HCT116 (cell line): ENCODE measurements at regions not wholly inside any gene's neighbourhood (a gene's known extent, or its start where the extent isn't known, plus 50 kb on each side); places are given as distances from the start of the nearest gene placed in this dataset.

ENCODE experiments used
- ATAC-seq: fragments of 200-7000 bp; cut with Tn5 transposase; 2 replicates; pipeline ENCODE4 v1.9.1; 2020; ENCODE audit warnings: mild to moderate bottlenecking, moderate library complexity
- BruUV-seq: library from RNA; stranded (reverse); fragments of 400-500 nt; replicated peaks from 2 replicates; lab custom pipeline; 2021; lab: Mats Ljungman, UMichigan
- CTCF ChIA-PET: fragments of 300-600 bp; sonication (Branson Sonifier 250); formaldehyde crosslinking; loops from one replicate; lab custom pipeline; 2021; ENCODE audit warnings: antibody characterized with exemption; lab: Charles Lee
- POLR2A ChIA-PET: fragments of 300-600, 350-600 bp; sonication (Branson Sonifier 250); formaldehyde crosslinking; loops from one replicate; lab custom pipeline; 2021; ENCODE audit warnings: antibody characterized with exemption; lab: Charles Lee
- RAD21 ChIA-PET, 2 experiments: fragments of 300-600 bp; sonication (Branson Sonifier 250); formaldehyde crosslinking; loops; one replicate each; lab custom pipeline; 2023; ENCODE audit warnings: low total read pairs in 2 of 2; ENCODE audit not compliant: uncharacterized antibody in 2 of 2, unreplicated experiment in 2 of 2, low non-redundant PET in 1 of 2; lab: Charles Lee
- DNase-seq: peaks from one replicate; pipeline ENCODE4 v3.0.0-alpha.2; 2010; ENCODE audit warnings: low read depth, low spot score
- H2AFZ ChIP-seq: fragments of 200-600 bp; shearing (Covaris generic), sonication (generic); 2 replicates; pipeline ENCODE4 v1.6.1; 2017; ENCODE audit warnings: low read depth, mixed run types, mixed read lengths, antibody characterized with exemption, low read length; ENCODE audit not compliant: poor library complexity, severe bottlenecking
- H3K27ac ChIP-seq: 2 replicates; pipeline ENCODE4 v1.5.1; 2012; ENCODE audit warnings: low read depth, low read length
- H3K27me3 ChIP-seq: fragments of 200-600 bp; sonication (generic); 2 replicates; pipeline ENCODE4 v1.6.1; 2016; ENCODE audit warnings: mixed run types, low read length, mixed read lengths; ENCODE audit not compliant: insufficient read depth
- H3K36me3 ChIP-seq, 2 experiments: fragments of 200-500 bp in 1 of 2; fragments of 200-600 bp in 1 of 2; sonication (Bioruptor generic) in 1 of 2; sonication (generic) in 1 of 2; 2 replicates each; pipeline versions ENCODE4 v1.5.1 to v1.6.1; 2014 to 2016; ENCODE audit warnings: low read length in 2 of 2, inconsistent platforms in 1 of 2, mixed read lengths in 1 of 2, mixed run types in 1 of 2; ENCODE audit not compliant: insufficient read depth in 2 of 2, control insufficient read depth in 1 of 2
- H3K4me1 ChIP-seq, 2 experiments: fragments of 200-600 bp in 1 of 2; sonication (generic) in 1 of 2; 2 replicates each; pipeline versions ENCODE4 v1.5.1 to v1.6.1; 2012 to 2017; ENCODE audit warnings: low read length in 2 of 2, inconsistent platforms in 1 of 2, mild to moderate bottlenecking in 1 of 2, mixed read lengths in 1 of 2, mixed run types in 1 of 2, moderate library complexity in 1 of 2; ENCODE audit not compliant: insufficient read depth in 2 of 2, control insufficient read depth in 1 of 2
- H3K4me2 ChIP-seq: fragments of 200-600 bp; sonication (generic); 2 replicates; pipeline ENCODE4 v1.6.1; 2017; ENCODE audit warnings: mixed run types, low read length, mixed read lengths
- H3K4me3 ChIP-seq, 2 experiments: fragments of 200-600 bp in 1 of 2; sonication (generic) in 1 of 2; replicated peaks in 1 of 2; 2 replicates each; pipeline ENCODE4 v1.5.1; 2011 to 2016; ENCODE audit warnings: low read length in 2 of 2, control low read depth in 1 of 2, low read depth in 1 of 2, mild to moderate bottlenecking in 1 of 2, mixed read lengths in 1 of 2, mixed run types in 1 of 2
- H3K79me2 ChIP-seq: fragments of 200-600 bp; sonication (generic); 2 replicates; pipeline ENCODE4 v1.6.1; 2017; ENCODE audit warnings: mild to moderate bottlenecking, mixed run types, low read length, moderate library complexity, mixed read lengths; ENCODE audit not compliant: insufficient read depth
- H3K9ac ChIP-seq: fragments of 200-600 bp; sonication (generic); 2 replicates; pipeline ENCODE4 v1.6.1; 2016; ENCODE audit warnings: low read length, mixed read lengths
- H3K9me2 ChIP-seq: fragments of 200-600 bp; sonication (generic), shearing (Covaris generic); 2 replicates; pipeline ENCODE4 v1.6.1; 2017; ENCODE audit warnings: mixed run types, mild to moderate bottlenecking, moderate library complexity; ENCODE audit not compliant: insufficient read depth
- H3K9me3 ChIP-seq, 2 experiments: fragments of 200-500 bp in 1 of 2; fragments of 200-600 bp in 1 of 2; sonication (Bioruptor generic) in 1 of 2; sonication (generic) in 1 of 2; 2 replicates each; pipeline ENCODE4 v1.6.1; 2014 to 2017; ENCODE audit warnings: low read length in 2 of 2, mixed read lengths in 2 of 2, inconsistent platforms in 1 of 2, low read depth in 1 of 2, mild to moderate bottlenecking in 1 of 2, mixed run types in 1 of 2, moderate library complexity in 1 of 2; ENCODE audit not compliant: control insufficient read depth in 1 of 2, insufficient read depth in 1 of 2
- H4K20me1 ChIP-seq: fragments of 200-600 bp; sonication (generic), shearing (Covaris generic); 2 replicates; pipeline ENCODE4 v1.6.1; 2017; ENCODE audit warnings: mixed run types, mild to moderate bottlenecking, moderate library complexity; ENCODE audit not compliant: insufficient read depth
- CBX3 ChIP-seq: IDR thresholded peaks from 2 replicates; pipeline ENCODE4 v1.6.1; 2012; ENCODE audit warnings: low read depth
- CEBPB ChIP-seq: IDR thresholded peaks from 2 replicates; pipeline ENCODE4 v1.6.1; 2012; ENCODE audit warnings: low read depth
- EZH2 ChIP-seq: fragments of 200-600 bp; sonication (generic); IDR thresholded peaks from 2 replicates; pipeline ENCODE4 v1.6.1; 2017; ENCODE audit warnings: antibody characterized with exemption, mixed run types
- FOSL1 ChIP-seq: IDR thresholded peaks from 2 replicates; pipeline ENCODE4 v1.6.1; 2012; ENCODE audit warnings: low read depth
- JUND ChIP-seq: IDR thresholded peaks from 2 replicates; pipeline ENCODE4 v1.6.1; 2012
- POLR2A ChIP-seq: IDR thresholded peaks from 2 replicates; pipeline ENCODE4 v1.7.0; 2011; ENCODE audit warnings: borderline replicate concordance; ENCODE audit not compliant: insufficient read depth, insufficient read length; ENCODE audit errors: extremely low read depth
- RAD21 ChIP-seq: IDR thresholded peaks from 2 replicates; pipeline ENCODE4 v1.6.1; 2012; ENCODE audit warnings: low read depth, mild to moderate bottlenecking
- SIN3A ChIP-seq: IDR thresholded peaks from 2 replicates; pipeline ENCODE4 v1.6.1; 2012; ENCODE audit warnings: low read depth
- SP1 ChIP-seq: IDR thresholded peaks from 2 replicates; pipeline ENCODE4 v1.6.1; 2012; ENCODE audit warnings: low read depth
- TCF7L2 ChIP-seq: IDR thresholded peaks from 2 replicates; pipeline ENCODE4 v1.7.0; 2011; ENCODE audit warnings: borderline replicate concordance, inconsistent platforms; ENCODE audit not compliant: insufficient read depth, insufficient read length; ENCODE audit errors: extremely low read depth
- YY1 ChIP-seq: IDR thresholded peaks from 2 replicates; pipeline ENCODE4 v1.6.1; 2011; ENCODE audit warnings: low read length, low read depth, moderate library complexity, mild to moderate bottlenecking; ENCODE audit not compliant: insufficient replicate concordance; ENCODE audit errors: extremely low read depth
- ZFX ChIP-seq: fragments of 450-650 bp; IDR thresholded peaks from 2 replicates; pipeline ENCODE4 v1.6.1; 2017
- ZNF274 ChIP-seq: fragments of 200-500 bp; sonication (Bioruptor generic); IDR thresholded peaks from 2 replicates; pipeline ENCODE4 v1.6.1; 2014; ENCODE audit warnings: mild to moderate bottlenecking, low read depth, low read length, inconsistent platforms
- intact Hi-C: fragments of 100-400 bp; cut with micrococcal nuclease; formaldehyde crosslinking; loops from 2 replicates; pipeline ENCODE4 v1.10.0; 2022
- TF ChIP-seq, protein P1 (sequence below): IDR thresholded peaks from 2 replicates; pipeline ENCODE4 v1.6.1; 2011; ENCODE audit warnings: mild to moderate bottlenecking, low read length, moderate library complexity; ENCODE audit not compliant: insufficient replicate concordance; ENCODE audit errors: extremely low read depth
- TF ChIP-seq, protein P2 (sequence below): IDR thresholded peaks from 2 replicates; pipeline ENCODE4 v1.6.1; 2012
- TF ChIP-seq, protein P3 (sequence below), 3 experiments: fragments of 200-600 bp in 1 of 3; sonication (generic) in 1 of 3; IDR thresholded peaks in 2 of 3; conservative IDR thresholded peaks in 1 of 3; 2 replicates each; pipeline ENCODE4 v1.5.1; 2012 to 2017; ENCODE audit warnings: low read depth in 2 of 3, low read length in 2 of 3, antibody characterized with exemption in 1 of 3, borderline replicate concordance in 1 of 3, control low read depth in 1 of 3, mild to moderate bottlenecking in 1 of 3, mixed read lengths in 1 of 3, mixed run types in 1 of 3, moderate library complexity in 1 of 3; ENCODE audit not compliant: insufficient read depth in 1 of 3

DNA sequence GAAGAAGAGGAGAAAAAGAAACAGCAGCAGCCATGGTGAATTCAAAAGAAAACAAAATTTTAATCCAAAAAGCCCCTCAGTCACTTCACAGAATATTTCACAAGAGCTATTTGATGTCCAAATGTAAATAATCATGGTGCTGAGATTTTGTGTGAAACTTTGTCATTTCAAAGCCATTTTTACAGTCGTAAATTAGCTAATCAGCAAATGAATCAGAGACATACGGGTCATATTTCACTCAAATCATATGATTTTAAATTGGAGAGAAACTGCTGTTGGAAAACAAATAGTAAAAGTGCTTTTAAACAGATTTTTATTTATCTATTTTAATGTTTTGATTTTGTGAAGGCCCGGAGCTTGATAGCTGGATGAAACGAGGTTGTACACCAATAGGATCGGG is 101.4 kb upstream of the SMIM23 start:
- BruUV-seq = no TSS peak
- H3K27me3 ChIP-seq = peaks cover 14% of the 10 kb centered on the region; the same call in 1 of the 2 replicates
- no peaks in the 10 kb centered on the region for H3K9me3 ChIP-seq
- CTCF ChIA-PET = no interaction called here
- no peak overlapping the region for H3K4me3 ChIP-seq
- H3K27ac ChIP-seq = no peak overlapping the region
- no peaks in the 10 kb centered on the region for H3K4me1 ChIP-seq
- no peaks in the 10 kb centered on the region for H3K79me2 ChIP-seq
- ATAC-seq (no peak), DNase-seq (no peak)
- H3K36me3 ChIP-seq = no peaks in the 10 kb centered on the region
- H2AFZ ChIP-seq = no peak overlapping the region
- RAD21 ChIA-PET = no interaction called here
- intact Hi-C loops = no loop called here
- H4K20me1 ChIP-seq = no peaks in the 10 kb centered on the region
- no peak overlapping the region for H3K4me2 ChIP-seq
- H3K9me2 ChIP-seq = no peaks in the 10 kb centered on the region
- no peak overlapping the region for H3K9ac ChIP-seq
- POLR2A ChIA-PET = no interaction called here
- no peak for TF ChIP-seq RAD21
- TF ChIP-seq CBX3 = no peak
- TF ChIP-seq SP1 = no peak
- no peak for TF ChIP-seq YY1
- TF ChIP-seq EZH2 = no peak
- TF ChIP-seq JUND = no peak
- TF ChIP-seq, protein P1, sequence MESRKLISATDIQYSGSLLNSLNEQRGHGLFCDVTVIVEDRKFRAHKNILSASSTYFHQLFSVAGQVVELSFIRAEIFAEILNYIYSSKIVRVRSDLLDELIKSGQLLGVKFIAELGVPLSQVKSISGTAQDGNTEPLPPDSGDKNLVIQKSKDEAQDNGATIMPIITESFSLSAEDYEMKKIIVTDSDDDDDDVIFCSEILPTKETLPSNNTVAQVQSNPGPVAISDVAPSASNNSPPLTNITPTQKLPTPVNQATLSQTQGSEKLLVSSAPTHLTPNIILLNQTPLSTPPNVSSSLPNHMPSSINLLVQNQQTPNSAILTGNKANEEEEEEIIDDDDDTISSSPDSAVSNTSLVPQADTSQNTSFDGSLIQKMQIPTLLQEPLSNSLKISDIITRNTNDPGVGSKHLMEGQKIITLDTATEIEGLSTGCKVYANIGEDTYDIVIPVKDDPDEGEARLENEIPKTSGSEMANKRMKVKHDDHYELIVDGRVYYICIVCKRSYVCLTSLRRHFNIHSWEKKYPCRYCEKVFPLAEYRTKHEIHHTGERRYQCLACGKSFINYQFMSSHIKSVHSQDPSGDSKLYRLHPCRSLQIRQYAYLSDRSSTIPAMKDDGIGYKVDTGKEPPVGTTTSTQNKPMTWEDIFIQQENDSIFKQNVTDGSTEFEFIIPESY = no peak
- no peak for TF ChIP-seq TCF7L2
- no peak for TF ChIP-seq FOSL1
- TF ChIP-seq, protein P2, sequence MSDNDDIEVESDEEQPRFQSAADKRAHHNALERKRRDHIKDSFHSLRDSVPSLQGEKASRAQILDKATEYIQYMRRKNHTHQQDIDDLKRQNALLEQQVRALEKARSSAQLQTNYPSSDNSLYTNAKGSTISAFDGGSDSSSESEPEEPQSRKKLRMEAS = no peak
- no peak for TF ChIP-seq POLR2A
- TF ChIP-seq ZFX = no peak
- TF ChIP-seq, protein P3, sequence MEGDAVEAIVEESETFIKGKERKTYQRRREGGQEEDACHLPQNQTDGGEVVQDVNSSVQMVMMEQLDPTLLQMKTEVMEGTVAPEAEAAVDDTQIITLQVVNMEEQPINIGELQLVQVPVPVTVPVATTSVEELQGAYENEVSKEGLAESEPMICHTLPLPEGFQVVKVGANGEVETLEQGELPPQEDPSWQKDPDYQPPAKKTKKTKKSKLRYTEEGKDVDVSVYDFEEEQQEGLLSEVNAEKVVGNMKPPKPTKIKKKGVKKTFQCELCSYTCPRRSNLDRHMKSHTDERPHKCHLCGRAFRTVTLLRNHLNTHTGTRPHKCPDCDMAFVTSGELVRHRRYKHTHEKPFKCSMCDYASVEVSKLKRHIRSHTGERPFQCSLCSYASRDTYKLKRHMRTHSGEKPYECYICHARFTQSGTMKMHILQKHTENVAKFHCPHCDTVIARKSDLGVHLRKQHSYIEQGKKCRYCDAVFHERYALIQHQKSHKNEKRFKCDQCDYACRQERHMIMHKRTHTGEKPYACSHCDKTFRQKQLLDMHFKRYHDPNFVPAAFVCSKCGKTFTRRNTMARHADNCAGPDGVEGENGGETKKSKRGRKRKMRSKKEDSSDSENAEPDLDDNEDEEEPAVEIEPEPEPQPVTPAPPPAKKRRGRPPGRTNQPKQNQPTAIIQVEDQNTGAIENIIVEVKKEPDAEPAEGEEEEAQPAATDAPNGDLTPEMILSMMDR (IDR thresholded peaks at IDR 0.05 in 2 of 3, conservative IDR thresholded peaks at IDR 0.05 in 1 of 3; ENCODE audit: borderline replicate concordance in 1 of 3, insufficient read depth in 1 of 3, low read depth in 2 of 3, low read length in 2 of 3) = no peak
- TF ChIP-seq CEBPB = no peak
- TF ChIP-seq ZNF274 = no peak
- TF ChIP-seq SIN3A = no peak
